Liver (tissue), 8 donors: ENCODE measurements at regions not wholly inside any gene's neighbourhood (a gene's known extent, or its start where the extent isn't known, plus 50 kb on each side); places are given as distances from the start of the nearest gene placed in this dataset.

Source experiments
- DNase-seq: peaks from one replicate; pipeline ENCODE4 v3.0.0-alpha.2; 2017; ENCODE audit warnings: low spot score
- H3K27ac ChIP-seq, 2 donors: one replicate each; pipeline ENCODE4 v1.7.0; 2013; ENCODE audit warnings: inconsistent platforms in 2 of 2, low read length in 2 of 2, control low read depth in 1 of 2, low read depth in 1 of 2, mild to moderate bottlenecking in 1 of 2
- H3K27me3 ChIP-seq, 4 donors: one replicate each; pipeline versions ENCODE4 v1.6.1 to v1.7.0; 2013; ENCODE audit warnings: low read length in 3 of 4, inconsistent platforms in 1 of 4, mild to moderate bottlenecking in 1 of 4, moderate library complexity in 1 of 4; ENCODE audit not compliant: control insufficient read depth in 4 of 4, insufficient read depth in 4 of 4
- H3K36me3 ChIP-seq, 4 donors: one replicate each; pipeline versions ENCODE4 v1.6.1 to v1.7.0; 2013; ENCODE audit warnings: low read length in 3 of 4, mild to moderate bottlenecking in 3 of 4, low read depth in 1 of 4, moderate library complexity in 1 of 4; ENCODE audit not compliant: control insufficient read depth in 4 of 4, insufficient read depth in 3 of 4
- H3K4me1 ChIP-seq, 4 donors: one replicate each; pipeline versions ENCODE4 v1.6.1 to v1.7.0; 2013; ENCODE audit warnings: low read length in 3 of 4, mild to moderate bottlenecking in 3 of 4, moderate library complexity in 1 of 4; ENCODE audit not compliant: control insufficient read depth in 4 of 4, insufficient read depth in 4 of 4
- H3K4me3 ChIP-seq, 3 donors: one replicate each; pipeline versions ENCODE4 v1.6.1 to v1.7.0; 2013; ENCODE audit warnings: low read length in 3 of 3, control low read depth in 1 of 3, low read depth in 1 of 3, mild to moderate bottlenecking in 1 of 3
- H3K9ac ChIP-seq, 2 donors: one replicate each; pipeline ENCODE4 v1.7.0; 2013; ENCODE audit warnings: low read length in 2 of 2, mild to moderate bottlenecking in 2 of 2, moderate library complexity in 2 of 2, control low read depth in 1 of 2, low read depth in 1 of 2
- H3K9me3 ChIP-seq, 4 donors: one replicate each; pipeline versions ENCODE4 v1.6.1 to v1.7.0; 2013; ENCODE audit warnings: low read length in 3 of 4; ENCODE audit not compliant: control insufficient read depth in 4 of 4
- CTCF ChIP-seq: fragments of 150-350 bp; IDR thresholded peaks from 2 replicates; pipeline ENCODE4 v1.5.1; 2017; ENCODE audit warnings: improper control_type of control experiment, low read depth, low read length; ENCODE audit not compliant: missing input control
- EGR1 ChIP-seq, 2 donors: IDR thresholded peaks; 2 replicates each; pipeline ENCODE4 v1.6.1; 2016 to 2018; ENCODE audit warnings: antibody characterized with exemption in 2 of 2, low read depth in 2 of 2
- FOXA1 ChIP-seq: IDR thresholded peaks from 2 replicates; pipeline ENCODE4 v1.6.1; 2016; ENCODE audit warnings: antibody characterized with exemption
- FOXA2 ChIP-seq: IDR thresholded peaks from 2 replicates; pipeline ENCODE4 v1.6.1; 2016; ENCODE audit warnings: antibody characterized with exemption
- GABPA ChIP-seq, 2 donors: IDR thresholded peaks in 1 of 2; conservative IDR thresholded peaks in 1 of 2; 2 replicates each; pipeline ENCODE4 v1.6.1; 2016; ENCODE audit warnings: antibody characterized with exemption in 2 of 2, mild to moderate bottlenecking in 1 of 2, moderate library complexity in 1 of 2
- HNF4A ChIP-seq, 2 donors: conservative IDR thresholded peaks; 2 replicates each; pipeline ENCODE4 v1.6.1; 2016; ENCODE audit warnings: antibody characterized with exemption in 2 of 2, mild to moderate bottlenecking in 2 of 2
- MAX ChIP-seq: IDR thresholded peaks from 2 replicates; pipeline ENCODE4 v1.6.1; 2016; ENCODE audit warnings: antibody characterized with exemption
- NR2F2 ChIP-seq: IDR thresholded peaks from 2 replicates; pipeline ENCODE4 v1.6.1; 2016; ENCODE audit warnings: antibody characterized with exemption
- REST ChIP-seq: IDR thresholded peaks from 2 replicates; pipeline ENCODE4 v1.6.1; 2016; ENCODE audit warnings: antibody characterized with exemption, mild to moderate bottlenecking
- RXRA ChIP-seq, 2 donors: IDR thresholded peaks; 2 replicates each; pipeline ENCODE4 v1.6.1; 2017 to 2018; ENCODE audit warnings: antibody characterized with exemption in 2 of 2, mild to moderate bottlenecking in 1 of 2
- TAF1 ChIP-seq: conservative IDR thresholded peaks from 2 replicates; pipeline ENCODE4 v1.6.1; 2016; ENCODE audit warnings: antibody characterized with exemption, mild to moderate bottlenecking
- YY1 ChIP-seq: IDR thresholded peaks from 2 replicates; pipeline ENCODE4 v1.6.1; 2016; ENCODE audit warnings: antibody characterized with exemption, mild to moderate bottlenecking
- WGBS: extraction: QIAGEN DNeasy Blood & Tissue Kit; methylation state at CpG from one replicate; pipeline ENCODE4 v1.1.7; 2013; 5-methylcytosine and 5-hydroxymethylcytosine counted together
- TF ChIP-seq, protein P1 (sequence below): IDR thresholded peaks from 2 replicates; pipeline ENCODE4 v1.6.1; 2016; ENCODE audit warnings: antibody characterized with exemption
- TF ChIP-seq, protein P2 (sequence below): IDR thresholded peaks from 2 replicates; pipeline ENCODE4 v1.6.1; 2016; ENCODE audit warnings: antibody characterized with exemption
- donor health status: healthy.
- donor health status: healthy.
- donor health status: healthy.
- donor health status: healthy.
- donor health status: healthy.

GRCh38 chr6:147793871-147794643 lies 285.6 kb downstream of the SAMD5 start:
- Histone ChIP-seq H3K9me3 (no peaks in the 10 kb centered on the region), H3K4me1 (no peaks in the 10 kb centered on the region), H3K36me3 (no peaks in the 10 kb centered on the region), H3K27me3 (no peaks in the 10 kb centered on the region), H3K4me3 (no peak overlapping the region), H3K27ac (no peak overlapping the region), H3K9ac (no peak overlapping the region)
- WGBS, result 71% methylated on average over 2 of the region's 2 CpGs
- TF ChIP-seq REST (no peak), HNF4A (conservative IDR thresholded peaks at IDR 0.05) (no peak), TAF1 (no peak), FOXA2 (no peak), CTCF (no peak), FOXA1 (no peak), GABPA (IDR thresholded peaks at IDR 0.05 in 1 of 2, conservative IDR thresholded peaks at IDR 0.05 in 1 of 2) (no peak), YY1 (no peak), EGR1 (IDR thresholded peaks at IDR 0.05; ENCODE audit: low read depth in 2 of 2) (no peak), NR2F2 (no peak), RXRA (IDR thresholded peaks at IDR 0.05) (no peak)
- DNase-seq, result no peak

GRCh38 chr6:147802459-147802858 lies 294.0 kb downstream of the SAMD5 start:
- Histone ChIP-seq H3K4me3 (no peak overlapping the region), H3K9ac (no peak overlapping the region), H3K27ac (no peak overlapping the region), H3K9me3 (peaks cover 0 to 7% (median 0%) of the 10 kb centered on the region in 4 donors), H3K4me1 (no peaks in the 10 kb centered on the region), H3K27me3 (no peaks in the 10 kb centered on the region), H3K36me3 (no peaks in the 10 kb centered on the region)
- DNase-seq, result no peak
- TF ChIP-seq MAX (no peak), GABPA (IDR thresholded peaks at IDR 0.05 in 1 of 2, conservative IDR thresholded peaks at IDR 0.05 in 1 of 2) (no peak), EGR1 (IDR thresholded peaks at IDR 0.05; ENCODE audit: low read depth in 2 of 2) (no peak), RXRA (IDR thresholded peaks at IDR 0.05) (no peak), CTCF (no peak), TAF1 (no peak)
- TF ChIP-seq, protein P1, sequence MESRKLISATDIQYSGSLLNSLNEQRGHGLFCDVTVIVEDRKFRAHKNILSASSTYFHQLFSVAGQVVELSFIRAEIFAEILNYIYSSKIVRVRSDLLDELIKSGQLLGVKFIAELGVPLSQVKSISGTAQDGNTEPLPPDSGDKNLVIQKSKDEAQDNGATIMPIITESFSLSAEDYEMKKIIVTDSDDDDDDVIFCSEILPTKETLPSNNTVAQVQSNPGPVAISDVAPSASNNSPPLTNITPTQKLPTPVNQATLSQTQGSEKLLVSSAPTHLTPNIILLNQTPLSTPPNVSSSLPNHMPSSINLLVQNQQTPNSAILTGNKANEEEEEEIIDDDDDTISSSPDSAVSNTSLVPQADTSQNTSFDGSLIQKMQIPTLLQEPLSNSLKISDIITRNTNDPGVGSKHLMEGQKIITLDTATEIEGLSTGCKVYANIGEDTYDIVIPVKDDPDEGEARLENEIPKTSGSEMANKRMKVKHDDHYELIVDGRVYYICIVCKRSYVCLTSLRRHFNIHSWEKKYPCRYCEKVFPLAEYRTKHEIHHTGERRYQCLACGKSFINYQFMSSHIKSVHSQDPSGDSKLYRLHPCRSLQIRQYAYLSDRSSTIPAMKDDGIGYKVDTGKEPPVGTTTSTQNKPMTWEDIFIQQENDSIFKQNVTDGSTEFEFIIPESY, result no peak
- TF ChIP-seq, protein P2, sequence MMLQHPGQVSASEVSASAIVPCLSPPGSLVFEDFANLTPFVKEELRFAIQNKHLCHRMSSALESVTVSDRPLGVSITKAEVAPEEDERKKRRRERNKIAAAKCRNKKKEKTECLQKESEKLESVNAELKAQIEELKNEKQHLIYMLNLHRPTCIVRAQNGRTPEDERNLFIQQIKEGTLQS, result no peak
- 91% methylated on average over 4 of the region's 4 CpGs for WGBS
